HG03575 (cell line): ENCODE measurements at regions not wholly inside any gene's neighbourhood (a gene's known extent, or its start where the extent isn't known, plus 50 kb on each side); places are given as distances from the start of the nearest gene placed in this dataset.
"Not testable (repeated sequence)": the region's sequence is repeated elsewhere in the genome, so short reads cannot be mapped to it uniquely, and the experiment has no call there.

Experiments used
- ATAC-seq: cut with Tn5 transposase; IDR thresholded peaks from one replicate; pipeline ENCODE4 v1.9.1; 2021; ENCODE audit not compliant: unreplicated experiment, insufficient number of reproducible peaks, low FRiP score; ENCODE audit errors: extremely low read depth

DNA sequence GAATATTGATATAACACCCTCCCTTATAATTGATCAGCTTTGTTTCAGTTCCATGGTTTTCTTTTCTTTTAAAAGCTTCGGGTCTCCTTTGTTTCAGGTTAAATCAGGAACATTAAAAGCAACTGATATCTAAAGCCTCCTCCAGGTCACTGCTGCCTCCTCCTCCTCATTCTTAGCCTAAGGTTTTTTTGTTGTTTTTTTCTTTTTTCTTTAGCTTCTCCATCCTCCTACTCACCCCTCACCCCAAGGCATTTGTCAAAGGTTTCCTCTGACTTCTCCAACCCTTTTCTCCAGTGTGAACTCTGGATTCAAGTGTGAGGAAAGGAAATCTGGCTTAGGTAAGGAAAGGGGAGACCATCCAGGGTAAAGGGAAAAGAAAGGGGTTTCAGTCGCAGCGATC, 420.2 kb upstream of the NFE2L3 start:
- no peak for ATAC-seq

- ATAC-seq, result no peak
These were observed 419.2 kb upstream of the NFE2L3 start for GRCh38 chr7:25732766-25733217.

DNA sequence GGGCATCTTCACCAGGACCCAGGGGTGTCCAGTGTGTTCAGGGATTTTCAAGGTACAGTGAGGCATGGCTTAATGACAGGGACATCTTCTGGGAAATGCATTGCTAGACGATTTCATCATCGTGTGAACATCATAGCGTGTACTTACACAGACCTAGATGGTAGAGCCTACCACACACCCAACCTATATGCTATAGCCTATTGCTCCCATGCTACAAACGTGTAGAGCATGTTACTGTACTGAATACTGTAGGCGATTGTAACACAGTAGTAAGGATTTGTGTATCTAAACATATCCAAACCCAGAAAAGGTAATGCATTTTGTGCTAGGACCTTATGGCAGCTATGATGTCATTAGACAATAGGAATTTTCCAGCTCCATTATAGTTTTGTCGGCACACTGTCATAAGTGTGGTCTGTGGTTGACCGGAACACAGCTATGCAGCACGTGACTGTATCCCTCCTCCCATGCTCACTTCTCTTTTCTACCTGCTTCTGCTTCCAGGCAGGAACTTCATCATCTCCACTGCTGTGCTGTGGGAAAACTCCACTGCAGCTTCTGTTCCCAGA, 416.2 kb upstream of the NFE2L3 start:
- ATAC-seq, result no peak

DNA sequence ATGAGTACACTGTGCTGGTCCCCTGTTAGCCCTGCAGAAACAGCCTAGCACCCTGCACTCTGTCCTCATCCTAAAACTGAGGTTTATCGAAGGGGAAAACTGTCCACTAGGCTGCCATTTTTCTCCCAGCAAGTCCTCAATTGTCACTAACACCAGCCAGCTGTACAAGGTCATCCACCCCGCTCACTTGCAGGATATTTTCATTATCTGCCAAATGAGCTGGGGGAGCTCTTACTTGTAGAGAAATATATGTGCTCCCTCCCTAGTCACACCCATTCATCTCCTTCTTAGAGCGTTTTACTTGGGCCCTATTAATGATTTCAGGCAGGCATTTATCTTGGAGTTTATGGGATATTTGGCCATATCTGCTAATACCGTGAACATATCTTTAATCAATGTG, 413.5 kb upstream of the NFE2L3 start:
- ATAC-seq, result no peak

DNA sequence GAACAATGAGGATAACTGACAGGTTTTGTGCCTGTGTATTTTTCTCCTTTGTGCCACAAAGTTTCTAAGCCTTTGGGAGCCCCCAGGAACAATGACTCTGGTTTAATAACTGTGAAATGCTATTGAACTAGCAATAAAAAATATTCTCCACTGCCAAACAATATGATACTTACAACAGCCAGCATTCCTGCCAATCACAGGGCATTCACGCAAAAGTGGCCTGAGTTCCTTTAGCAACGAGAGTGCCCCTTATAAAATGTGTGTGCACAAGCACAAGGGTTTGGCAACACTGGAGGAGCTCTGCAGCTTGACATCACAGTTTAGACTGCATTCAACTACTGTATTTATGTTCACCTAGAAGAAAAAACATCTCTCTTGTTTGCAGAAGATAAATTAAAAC, 412.9 kb upstream of the NFE2L3 start:
- no peak for ATAC-seq

GRCh38 chr7:25742316-25742715, 409.7 kb upstream of the NFE2L3 start:
- ATAC-seq, result no peak

GRCh38 chr7:25743670-25744451, 408.1 kb upstream of the NFE2L3 start:
- not testable (repeated sequence) for ATAC-seq

DNA sequence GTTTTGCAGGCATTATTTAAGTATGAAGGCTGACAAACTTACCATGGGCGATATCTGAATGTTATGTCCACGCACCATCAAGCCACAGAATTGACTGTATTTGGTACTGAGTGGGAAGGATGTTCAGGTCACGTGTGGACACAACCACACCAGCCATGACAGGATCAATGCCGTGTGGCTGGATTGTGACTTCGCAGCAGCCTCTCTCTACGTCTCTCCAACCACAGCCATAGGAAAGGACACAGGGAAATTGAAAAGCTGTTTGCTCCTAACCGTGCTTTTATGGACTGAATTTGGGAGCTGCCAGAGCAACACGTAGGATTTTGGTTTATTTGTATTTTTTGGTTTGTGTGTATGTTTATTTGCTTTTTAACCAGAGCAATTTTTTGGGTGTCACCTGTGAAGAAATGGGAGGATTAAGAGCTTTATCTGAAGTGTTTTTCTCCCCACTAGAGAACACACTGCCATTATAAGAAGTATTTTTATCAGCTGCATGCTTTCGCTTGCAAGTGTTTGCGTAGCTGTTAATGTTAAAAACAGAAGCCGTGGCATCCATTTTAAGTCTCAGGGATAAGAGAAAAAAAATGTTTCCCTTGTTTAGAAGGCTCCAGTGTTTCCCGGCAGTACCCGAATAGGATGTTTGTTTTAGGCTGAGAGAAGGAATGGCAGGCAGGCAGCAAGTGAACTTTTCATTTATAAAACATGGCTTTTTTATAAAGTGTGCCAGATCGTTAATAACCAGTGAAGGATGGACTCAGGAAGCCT, 401.1 kb upstream of the NFE2L3 start:
- ATAC-seq, result no peak

GRCh38 chr7:25752154-25752553, 399.8 kb upstream of the NFE2L3 start:
- ATAC-seq, result no peak

GRCh38 chr7:25752967-25753791, 398.8 kb upstream of the NFE2L3 start:
- ATAC-seq, result no peak

DNA sequence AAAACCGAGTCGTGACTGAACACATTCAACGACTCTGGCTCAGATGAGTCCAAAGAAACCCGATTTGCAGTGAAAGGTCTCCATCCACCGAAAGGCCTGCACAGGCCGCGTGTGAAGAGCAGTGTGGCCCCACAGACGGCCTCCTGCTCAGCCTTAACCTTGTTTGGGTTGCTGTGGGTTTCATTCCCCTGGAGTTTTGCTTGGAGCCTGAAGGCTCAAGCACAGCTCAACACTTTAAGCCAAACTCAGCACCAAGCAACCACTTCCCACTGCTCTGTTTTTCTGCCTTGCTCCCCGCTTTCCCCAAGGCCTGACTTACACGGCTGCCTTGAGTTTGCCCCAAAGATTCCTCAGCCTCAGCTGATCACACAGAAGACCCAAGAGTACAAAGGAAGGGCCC, 398.2 kb upstream of the NFE2L3 start:
- no peak for ATAC-seq

- ATAC-seq, result no peak
These were observed 397.7 kb upstream of the NFE2L3 start for GRCh38 chr7:25754333-25754732.

DNA sequence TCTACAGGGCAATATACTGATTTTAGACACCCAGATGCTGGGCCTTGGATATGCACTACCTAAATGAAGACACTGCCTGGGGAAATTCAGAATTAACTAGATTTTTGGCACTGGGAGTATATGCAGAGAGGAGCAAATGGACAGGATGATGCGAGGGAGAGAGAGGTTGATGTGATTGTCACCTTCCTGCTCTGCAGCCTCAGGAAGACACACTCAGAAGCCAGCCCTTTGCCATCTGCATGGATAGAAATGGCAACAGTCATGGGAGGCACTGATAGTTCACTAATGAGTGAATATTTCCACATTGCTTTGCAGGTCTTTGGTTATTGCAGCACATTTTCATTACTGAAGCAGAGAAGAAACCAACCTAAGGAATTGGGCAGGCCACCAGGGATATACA, 397.2 kb upstream of the NFE2L3 start:
- ATAC-seq, result no peak

DNA sequence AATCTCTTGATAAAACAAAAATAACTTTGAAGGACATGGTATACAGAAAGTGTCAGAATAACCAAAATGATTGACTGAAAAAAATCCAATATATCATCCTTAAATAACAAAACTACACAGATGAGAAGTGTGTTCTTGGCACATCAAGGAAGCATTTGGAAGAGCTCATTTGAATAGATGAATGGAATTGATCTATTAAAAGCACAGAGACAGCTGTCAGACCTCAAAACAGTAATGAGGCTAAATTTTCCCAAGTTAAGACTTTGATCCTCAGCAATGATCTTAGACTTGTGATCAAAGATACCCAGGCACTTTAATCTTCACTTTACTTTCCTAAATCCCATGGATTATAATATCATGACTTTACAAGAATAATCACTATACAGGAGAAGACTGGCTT, 395.4 kb upstream of the NFE2L3 start:
- ATAC-seq, result no peak

GRCh38 chr7:25758559-25758958, 393.4 kb upstream of the NFE2L3 start:
- no peak for ATAC-seq

DNA sequence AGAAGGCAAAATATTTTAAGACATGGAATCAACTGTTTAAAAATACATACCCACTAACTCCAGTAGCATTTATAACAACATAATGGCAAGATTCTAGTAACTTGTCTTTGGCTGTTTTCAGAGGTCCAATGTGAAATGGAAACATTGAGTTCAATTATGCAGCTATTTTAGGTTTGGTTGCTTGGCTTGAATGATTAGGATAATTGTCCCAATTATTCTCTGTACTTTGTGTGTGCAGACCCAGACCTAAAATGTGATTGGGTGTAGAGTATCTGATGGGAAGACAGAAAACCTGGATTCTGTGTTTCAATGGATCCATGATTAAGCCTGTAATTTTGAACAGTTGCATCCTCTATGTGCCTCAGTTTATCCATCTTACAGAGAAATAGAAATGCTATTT, 392.7 kb upstream of the NFE2L3 start:
- ATAC-seq, result no peak

DNA sequence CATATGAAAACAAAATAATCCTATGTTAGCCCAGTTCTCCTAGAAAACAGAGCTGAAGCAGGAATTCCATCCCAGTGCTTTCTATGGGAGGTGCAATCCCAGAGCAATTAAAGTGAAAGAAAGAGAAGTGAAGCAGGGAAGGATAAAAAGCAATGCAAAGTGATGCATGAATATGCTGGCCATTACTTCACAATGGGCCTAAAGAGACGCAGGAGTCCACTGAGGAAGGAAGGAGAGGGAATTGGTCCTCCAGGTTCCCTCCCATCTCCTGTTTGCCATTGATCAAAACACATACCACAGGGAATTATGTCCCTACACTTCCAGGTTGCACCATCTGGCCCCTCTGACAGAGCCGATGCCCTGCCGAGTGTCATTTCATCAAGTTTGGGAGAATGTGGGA, 392.2 kb upstream of the NFE2L3 start:
- ATAC-seq, result no peak

DNA sequence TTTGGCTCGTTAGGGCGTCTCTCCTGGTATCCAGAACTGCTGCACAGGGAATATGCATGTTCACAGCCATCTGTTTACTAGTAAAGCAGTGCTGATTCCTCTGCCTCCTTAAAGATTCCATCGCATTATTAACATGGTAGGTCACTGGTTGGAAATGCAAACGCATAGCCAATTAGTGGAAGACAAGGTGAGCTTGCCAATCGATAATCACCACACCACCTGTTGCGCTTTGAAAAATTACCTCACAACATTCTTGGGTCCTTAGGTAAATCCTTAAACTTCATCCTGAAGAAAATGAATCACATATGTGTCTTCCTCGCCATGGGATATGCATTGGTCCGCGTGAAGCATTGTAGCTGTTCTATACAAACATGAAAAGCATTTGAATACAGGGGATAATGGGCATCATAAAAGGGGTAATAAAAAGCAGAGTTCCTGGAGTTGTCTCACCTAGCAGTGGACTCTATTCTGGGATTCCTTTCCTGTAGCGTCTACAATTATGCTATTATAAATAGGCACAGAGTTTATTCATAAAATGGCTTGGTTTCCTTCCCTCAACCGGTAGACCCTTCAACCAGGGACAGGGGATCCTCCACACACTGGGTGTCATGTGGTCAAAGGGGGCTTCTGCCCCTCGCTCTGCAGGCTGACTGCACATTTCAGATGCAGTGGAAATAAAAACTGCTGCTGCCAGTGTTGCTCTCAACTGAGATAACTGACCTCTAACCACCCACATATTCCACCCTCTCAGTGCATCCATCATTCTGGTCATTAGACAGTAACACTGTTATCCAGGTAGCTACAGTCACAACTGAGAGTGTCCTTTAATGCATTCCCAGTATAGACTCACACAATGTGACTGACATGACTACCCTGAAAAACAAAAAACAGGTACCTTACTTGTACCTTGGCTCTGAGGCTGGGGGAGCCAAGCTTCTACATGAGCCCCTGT, 389.2 kb upstream of the NFE2L3 start:
- ATAC-seq, result no peak
